ENCODE measurements at regions not wholly inside any gene's neighbourhood (a gene's known extent, or its start where the extent isn't known, plus 50 kb on each side); places are given as distances from the start of the nearest gene placed in this dataset.
A peak's percentile ranks its signal among the peaks of the same experiment; 100 is the strongest.
"Not testable (repeated sequence)": the region's sequence is repeated elsewhere in the genome, so short reads cannot be mapped to it uniquely, and the experiment has no call there.

- DNase-seq = no peak
These were observed 799.3 kb downstream of the DIPK2A start for GRCh38 chr3:144770915-144771351.

- DNase-seq = no peak
These were observed 799.8 kb downstream of the DIPK2A start for GRCh38 chr3:144771381-144771870.

- peak; percentile 10 for DNase-seq
These were observed 800.7 kb downstream of the DIPK2A start for GRCh38 chr3:144772372-144772771.

- no peak for DNase-seq
These were observed 801.7 kb downstream of the DIPK2A start for GRCh38 chr3:144773350-144773749.

- DNase-seq = no peak
These were observed 803.3 kb downstream of the DIPK2A start for GRCh38 chr3:144774897-144775296.

GRCh38 chr3:144775551-144775950, 803.9 kb downstream of the DIPK2A start:
- DNase-seq = no peak

- DNase-seq = no peak
These were observed 806.3 kb downstream of the DIPK2A start for GRCh38 chr3:144777906-144778305.

- no peak for DNase-seq
These were observed 819.4 kb downstream of the DIPK2A start for GRCh38 chr3:144791034-144791433.

- DNase-seq = no peak
These were observed 830.3 kb downstream of the DIPK2A start for GRCh38 chr3:144801890-144802289.

GRCh38 chr3:144809380-144809779, 837.8 kb downstream of the DIPK2A start:
- DNase-seq = no peak

GRCh38 chr3:144810160-144810559, 838.5 kb downstream of the DIPK2A start:
- no peak for DNase-seq

GRCh38 chr3:144815655-144816054, 844.0 kb downstream of the DIPK2A start:
- DNase-seq = no peak

- DNase-seq = no peak
These were observed 844.7 kb downstream of the DIPK2A start for GRCh38 chr3:144816323-144816722.

- DNase-seq = no peak
These were observed 847.4 kb downstream of the DIPK2A start for GRCh38 chr3:144818973-144819372.

- DNase-seq = not testable (repeated sequence)
These were observed 848.6 kb downstream of the DIPK2A start for GRCh38 chr3:144820232-144820631.

- no peak for DNase-seq
These were observed 849.1 kb downstream of the DIPK2A start for GRCh38 chr3:144820726-144821125.

- no peak for DNase-seq
These were observed 850.0 kb downstream of the DIPK2A start for GRCh38 chr3:144821583-144821982.

- DNase-seq = no peak
These were observed 851.0 kb downstream of the DIPK2A start for GRCh38 chr3:144822671-144823070.

- DNase-seq = no peak
These were observed 860.5 kb downstream of the DIPK2A start for GRCh38 chr3:144831955-144832716.

- no peak for DNase-seq
These were observed 868.4 kb downstream of the DIPK2A start for GRCh38 chr3:144839991-144840390.

GRCh38 chr3:144840866-144841265, 869.2 kb downstream of the DIPK2A start:
- DNase-seq = no peak

- no peak for DNase-seq
These were observed 871.5 kb downstream of the DIPK2A start for GRCh38 chr3:144843099-144843498.

GRCh38 chr3:144852999-144853398, 881.4 kb downstream of the DIPK2A start:
- no peak for DNase-seq

- DNase-seq = not testable (repeated sequence)
These were observed 882.4 kb downstream of the DIPK2A start for GRCh38 chr3:144854020-144854419.

GRCh38 chr3:144859161-144859560, 887.5 kb downstream of the DIPK2A start:
- no peak for DNase-seq

Data from NCI-H526 treated with DMSO at 0.1 percent for 48 hours (cell line).